ENCODE measurements at regions not wholly inside any gene's neighbourhood (a gene's known extent, or its start where the extent isn't known, plus 50 kb on each side); places are given as distances from the start of the nearest gene placed in this dataset.

DNA sequence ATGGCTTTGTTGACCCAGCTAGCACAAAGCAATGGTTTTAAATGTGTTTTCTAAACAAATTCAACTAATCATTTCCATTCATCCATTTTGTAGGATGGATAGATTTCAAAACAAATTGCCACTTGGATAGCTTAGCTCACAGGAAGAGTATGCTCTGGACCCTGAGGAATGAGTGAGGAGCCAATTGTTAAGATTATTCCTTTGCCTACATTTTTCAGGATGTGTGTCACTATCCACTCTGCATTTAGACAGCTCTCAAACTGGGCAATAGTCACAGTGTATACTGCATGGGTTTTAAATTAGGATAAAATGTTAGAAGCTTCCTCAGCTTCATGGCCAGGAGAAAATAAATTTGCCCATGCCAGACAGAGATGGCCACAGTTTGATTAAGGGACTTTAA, 605.6 kb upstream of the TEX47 start:
- no peak for DNase-seq (ENCODE audit: low read depth)
- Histone ChIP-seq H3K9ac (ENCODE audit: low read length) (peak overlapping the region; percentile 26), H3K4me3 (ENCODE audit: low read length) (no peak overlapping the region), H3K9me3 (ENCODE audit: control insufficient read depth, low read length) (no peaks in the 10 kb centered on the region), H3K36me3 (ENCODE audit: control insufficient read depth, insufficient read depth, low read length, severe bottlenecking) (no peaks in the 10 kb centered on the region), H3K4me1 (ENCODE audit: control insufficient read depth, insufficient read depth, low read length) (peaks cover 26% of the 10 kb centered on the region), H3K27me3 (replicated peaks; ENCODE audit: control insufficient read depth, insufficient read depth, low read length) (no peaks in the 10 kb centered on the region)

DNA sequence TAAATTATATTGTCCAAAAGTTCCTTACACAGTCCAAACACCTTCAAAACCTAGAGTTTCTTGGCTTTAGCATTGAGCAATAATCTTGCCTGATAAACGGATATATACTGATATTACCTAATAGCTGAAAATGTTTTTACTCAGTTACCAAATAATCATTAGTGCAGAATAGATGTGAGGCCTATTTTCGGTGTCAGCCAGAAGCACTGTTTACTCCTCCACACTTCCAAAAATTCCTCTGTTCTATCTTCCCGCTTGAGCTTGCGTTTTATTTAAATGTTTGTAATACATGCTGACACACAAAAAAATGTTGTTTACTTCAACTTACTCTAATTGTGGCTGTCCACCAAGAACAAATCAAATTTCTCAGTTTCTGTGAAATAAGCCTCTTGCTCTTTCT, 606.2 kb upstream of the TEX47 start:
- Histone ChIP-seq H3K4me1 (ENCODE audit: control insufficient read depth, insufficient read depth, low read length) (peaks cover 26% of the 10 kb centered on the region), H3K9ac (ENCODE audit: low read length) (peak overlapping the region; percentile 22)

DNA sequence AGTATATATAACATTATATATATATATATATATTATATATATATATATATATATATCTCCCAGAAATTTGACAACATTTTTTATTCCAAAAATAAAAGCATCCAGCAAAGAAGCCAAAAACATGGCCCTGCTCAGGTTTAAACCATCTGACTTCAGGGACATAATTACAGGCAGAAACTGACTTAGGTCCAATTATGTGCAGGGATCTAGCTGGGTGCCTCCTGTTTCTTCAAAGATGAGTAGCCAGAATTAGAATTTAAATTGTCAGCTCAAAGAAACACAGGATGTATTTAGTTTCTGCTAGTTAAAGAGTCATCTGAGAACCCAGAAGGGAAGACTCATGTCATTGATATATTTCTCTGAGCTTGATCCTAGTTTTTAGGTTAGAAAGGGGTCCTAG, 656.4 kb upstream of the TEX47 start:
- Histone ChIP-seq H3K27me3 (replicated peaks; ENCODE audit: control insufficient read depth, insufficient read depth, low read length) (no peaks in the 10 kb centered on the region), H3K9ac (ENCODE audit: low read length) (no peak overlapping the region), H3K4me1 (ENCODE audit: control insufficient read depth, insufficient read depth, low read length) (no peaks in the 10 kb centered on the region), H3K36me3 (ENCODE audit: control insufficient read depth, insufficient read depth, low read length, severe bottlenecking) (no peaks in the 10 kb centered on the region), H3K4me3 (ENCODE audit: low read length) (no peak overlapping the region), H3K9me3 (ENCODE audit: control insufficient read depth, low read length) (no peaks in the 10 kb centered on the region)
- DNase-seq (ENCODE audit: low read depth), result no peak

More for the DNA sequence above, 606.2 kb upstream of the TEX47 start:
- Histone ChIP-seq H3K9me3 (ENCODE audit: control insufficient read depth, low read length) (no peaks in the 10 kb centered on the region), H3K4me3 (ENCODE audit: low read length) (no peak overlapping the region), H3K36me3 (ENCODE audit: control insufficient read depth, insufficient read depth, low read length, severe bottlenecking) (no peaks in the 10 kb centered on the region), H3K27me3 (replicated peaks; ENCODE audit: control insufficient read depth, insufficient read depth, low read length) (no peaks in the 10 kb centered on the region)
- no peak for DNase-seq (ENCODE audit: low read depth)

DNA sequence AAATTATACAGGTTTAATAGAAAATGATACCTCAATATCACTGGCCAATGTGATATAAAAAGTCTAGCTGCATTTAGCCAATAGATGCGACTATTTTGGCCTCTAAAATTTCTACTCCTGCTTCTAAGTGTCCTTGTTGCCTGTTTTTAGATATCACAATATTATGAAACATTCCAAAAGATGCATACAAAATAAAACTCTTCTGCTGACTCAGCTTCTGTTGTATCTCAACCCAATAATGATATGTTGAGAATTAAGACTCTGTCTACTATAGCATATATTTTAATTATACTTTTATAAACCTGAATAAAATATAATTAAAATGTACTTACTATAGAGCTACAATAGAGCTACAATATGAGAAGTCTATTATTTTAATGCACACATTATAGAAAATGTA, 661.0 kb upstream of the TEX47 start:
- no peak overlapping the region for H3K9ac ChIP-seq (ENCODE audit: low read length)
- no peaks in the 10 kb centered on the region for H3K27me3 ChIP-seq (replicated peaks; ENCODE audit: control insufficient read depth, insufficient read depth, low read length)
- H3K4me3 ChIP-seq (ENCODE audit: low read length), result no peak overlapping the region
- H3K36me3 ChIP-seq (ENCODE audit: control insufficient read depth, insufficient read depth, low read length, severe bottlenecking), result no peaks in the 10 kb centered on the region
- no peak for DNase-seq (ENCODE audit: low read depth)
- H3K9me3 ChIP-seq (ENCODE audit: control insufficient read depth, low read length), result no peaks in the 10 kb centered on the region
- H3K4me1 ChIP-seq (ENCODE audit: control insufficient read depth, insufficient read depth, low read length), result no peaks in the 10 kb centered on the region

DNA sequence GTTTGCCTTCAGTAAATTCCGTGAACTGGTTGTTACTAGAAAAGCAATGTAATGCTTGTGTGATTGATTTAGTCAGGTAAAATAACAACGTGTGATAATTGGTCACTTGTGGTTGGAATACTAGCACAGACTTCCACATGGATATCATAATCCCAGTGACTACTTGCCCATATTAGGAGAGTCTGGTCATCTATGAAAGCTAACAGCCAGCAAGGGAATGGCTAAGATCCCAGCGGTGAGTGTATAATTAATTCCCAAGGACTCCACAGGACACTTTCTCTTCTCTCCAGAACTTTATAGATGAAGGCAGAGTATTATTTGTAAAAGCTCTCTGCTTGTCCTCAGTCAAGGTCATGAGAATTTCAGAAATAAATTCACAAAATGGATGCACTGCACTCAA, 662.6 kb upstream of the TEX47 start:
- DNase-seq (ENCODE audit: low read depth), result no peak
- no peaks in the 10 kb centered on the region for H3K9me3 ChIP-seq (ENCODE audit: control insufficient read depth, low read length)
- H3K4me3 ChIP-seq (ENCODE audit: low read length), result no peak overlapping the region
- no peaks in the 10 kb centered on the region for H3K27me3 ChIP-seq (replicated peaks; ENCODE audit: control insufficient read depth, insufficient read depth, low read length)
- H3K36me3 ChIP-seq (ENCODE audit: control insufficient read depth, insufficient read depth, low read length, severe bottlenecking), result no peaks in the 10 kb centered on the region
- H3K4me1 ChIP-seq (ENCODE audit: control insufficient read depth, insufficient read depth, low read length), result no peaks in the 10 kb centered on the region
- H3K9ac ChIP-seq (ENCODE audit: low read length), result no peak overlapping the region

DNA sequence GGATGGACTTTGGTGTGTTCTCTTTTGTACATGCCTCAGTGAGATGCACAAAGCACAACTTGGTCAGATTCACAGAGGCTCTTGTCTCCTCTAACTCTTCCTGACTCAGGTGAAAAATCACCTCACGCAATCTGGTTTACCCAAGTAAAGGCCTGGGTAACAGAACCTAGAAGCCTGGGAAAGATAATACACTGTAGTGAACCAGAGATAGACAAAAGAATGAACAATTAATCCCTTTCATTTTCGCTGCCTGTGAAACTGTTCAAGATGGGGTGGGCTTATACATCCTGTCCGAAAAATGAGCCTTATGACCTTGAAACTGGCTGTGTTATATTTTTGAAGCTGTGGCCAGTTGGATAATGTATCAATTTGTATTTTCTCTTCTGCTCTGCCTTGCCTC, 678.9 kb upstream of the TEX47 start:
- H3K27me3 ChIP-seq (replicated peaks; ENCODE audit: control insufficient read depth, insufficient read depth, low read length), result no peaks in the 10 kb centered on the region
- DNase-seq (ENCODE audit: low read depth), result no peak
- H3K36me3 ChIP-seq (ENCODE audit: control insufficient read depth, insufficient read depth, low read length, severe bottlenecking), result no peaks in the 10 kb centered on the region
- H3K9me3 ChIP-seq (ENCODE audit: control insufficient read depth, low read length), result peaks cover 11% of the 10 kb centered on the region
- H3K4me3 ChIP-seq (ENCODE audit: low read length), result no peak overlapping the region
- H3K4me1 ChIP-seq (ENCODE audit: control insufficient read depth, insufficient read depth, low read length), result no peaks in the 10 kb centered on the region
- H3K9ac ChIP-seq (ENCODE audit: low read length), result no peak overlapping the region

DNA sequence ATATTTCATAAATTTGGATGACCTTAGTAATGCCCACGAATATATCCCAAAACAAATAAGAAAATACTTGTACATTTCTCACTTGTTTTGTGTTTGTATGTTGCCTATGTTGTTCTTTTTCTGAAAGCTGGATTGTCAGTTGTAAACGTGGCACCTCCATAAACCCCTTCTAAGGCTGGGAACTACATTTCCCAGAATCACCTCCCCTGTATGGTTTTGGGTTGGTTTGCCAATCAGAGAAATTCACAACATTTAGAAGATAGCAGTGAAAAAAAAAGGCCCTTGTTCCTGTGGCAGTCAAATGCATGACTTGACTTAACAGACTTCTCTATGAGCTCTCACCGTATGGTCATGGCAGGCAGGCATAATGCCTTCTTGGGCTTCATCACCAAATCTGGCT, 676.3 kb upstream of the STEAP1 start:
- Histone ChIP-seq H3K27me3 (replicated peaks; ENCODE audit: control insufficient read depth, insufficient read depth, low read length) (no peaks in the 10 kb centered on the region), H3K4me3 (ENCODE audit: low read length) (no peak overlapping the region), H3K9ac (ENCODE audit: low read length) (no peak overlapping the region), H3K9me3 (ENCODE audit: control insufficient read depth, low read length) (peaks cover 6% of the 10 kb centered on the region), H3K36me3 (ENCODE audit: control insufficient read depth, insufficient read depth, low read length, severe bottlenecking) (no peaks in the 10 kb centered on the region), H3K4me1 (ENCODE audit: control insufficient read depth, insufficient read depth, low read length) (no peaks in the 10 kb centered on the region)
- no peak for DNase-seq (ENCODE audit: low read depth)

DNA sequence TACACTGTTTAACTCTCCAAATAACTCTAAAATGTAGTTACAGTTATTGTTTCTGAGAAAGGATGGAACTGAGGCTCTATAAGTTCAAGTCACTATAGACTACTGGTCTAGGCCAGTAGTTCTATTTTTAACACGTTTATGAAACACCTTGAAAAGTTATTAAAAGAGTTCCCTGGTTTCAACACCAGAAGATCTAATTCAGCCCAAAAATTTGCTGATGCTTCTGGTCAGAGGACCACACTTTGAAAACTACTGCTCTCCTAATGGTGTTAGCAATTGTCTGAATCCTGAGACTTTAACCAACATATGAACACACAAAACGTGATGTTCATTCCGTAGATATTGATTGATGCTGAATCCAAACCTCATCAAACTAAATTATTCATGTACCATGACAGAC, 658.6 kb upstream of the STEAP1 start:
- Histone ChIP-seq H3K9ac (ENCODE audit: low read length) (no peak overlapping the region), H3K4me1 (ENCODE audit: control insufficient read depth, insufficient read depth, low read length) (no peaks in the 10 kb centered on the region), H3K27me3 (replicated peaks; ENCODE audit: control insufficient read depth, insufficient read depth, low read length) (no peaks in the 10 kb centered on the region), H3K4me3 (ENCODE audit: low read length) (no peak overlapping the region), H3K9me3 (ENCODE audit: control insufficient read depth, low read length) (no peaks in the 10 kb centered on the region), H3K36me3 (ENCODE audit: control insufficient read depth, insufficient read depth, low read length, severe bottlenecking) (no peaks in the 10 kb centered on the region)
- no peak for DNase-seq (ENCODE audit: low read depth)

DNA sequence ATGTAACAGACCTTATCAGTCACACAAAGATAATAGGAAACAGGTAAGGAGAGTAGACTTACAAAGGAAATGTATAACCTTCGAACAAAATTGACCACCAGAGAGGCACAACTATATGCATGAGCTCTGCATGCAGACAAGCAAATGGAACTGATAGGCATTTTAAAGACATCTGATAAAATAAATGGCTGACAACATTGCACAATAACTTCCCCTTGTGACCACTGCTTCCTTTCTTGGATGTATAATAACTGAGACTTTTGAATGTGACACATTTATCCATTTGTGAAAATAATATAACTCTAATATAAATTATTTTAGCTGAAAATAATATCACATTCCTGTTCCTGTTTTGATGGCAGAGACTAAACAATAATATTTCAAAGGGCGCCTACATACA, 654.2 kb upstream of the STEAP1 start:
- H3K4me3 ChIP-seq (ENCODE audit: low read length), result no peak overlapping the region
- H3K27me3 ChIP-seq (replicated peaks; ENCODE audit: control insufficient read depth, insufficient read depth, low read length), result no peaks in the 10 kb centered on the region
- no peaks in the 10 kb centered on the region for H3K4me1 ChIP-seq (ENCODE audit: control insufficient read depth, insufficient read depth, low read length)
- no peak overlapping the region for H3K9ac ChIP-seq (ENCODE audit: low read length)
- H3K36me3 ChIP-seq (ENCODE audit: control insufficient read depth, insufficient read depth, low read length, severe bottlenecking), result no peaks in the 10 kb centered on the region
- DNase-seq (ENCODE audit: low read depth), result no peak
- H3K9me3 ChIP-seq (ENCODE audit: control insufficient read depth, low read length), result no peaks in the 10 kb centered on the region

DNA sequence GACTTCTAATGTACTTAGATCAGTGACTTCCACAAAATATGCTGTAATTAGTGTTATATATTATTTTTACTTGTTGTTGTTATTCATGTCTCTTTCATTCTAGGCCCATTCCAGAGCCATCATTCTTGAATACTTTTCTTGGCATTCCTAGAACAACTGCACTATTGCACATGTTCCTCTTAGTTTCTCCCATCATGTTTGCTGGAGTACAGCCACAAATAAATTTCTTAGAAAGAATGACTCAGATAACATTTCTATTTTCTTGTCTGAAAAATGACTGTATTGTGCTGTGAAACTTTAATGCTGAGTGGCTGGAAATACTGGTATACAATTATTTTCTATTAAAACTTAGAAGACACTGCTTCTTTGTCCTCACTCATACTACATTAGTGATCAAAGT, 651.0 kb upstream of the STEAP1 start:
- Histone ChIP-seq H3K4me1 (ENCODE audit: control insufficient read depth, insufficient read depth, low read length) (no peaks in the 10 kb centered on the region), H3K27me3 (replicated peaks; ENCODE audit: control insufficient read depth, insufficient read depth, low read length) (no peaks in the 10 kb centered on the region), H3K36me3 (ENCODE audit: control insufficient read depth, insufficient read depth, low read length, severe bottlenecking) (no peaks in the 10 kb centered on the region), H3K9me3 (ENCODE audit: control insufficient read depth, low read length) (no peaks in the 10 kb centered on the region), H3K4me3 (ENCODE audit: low read length) (no peak overlapping the region), H3K9ac (ENCODE audit: low read length) (no peak overlapping the region)
- DNase-seq (ENCODE audit: low read depth), result no peak

DNA sequence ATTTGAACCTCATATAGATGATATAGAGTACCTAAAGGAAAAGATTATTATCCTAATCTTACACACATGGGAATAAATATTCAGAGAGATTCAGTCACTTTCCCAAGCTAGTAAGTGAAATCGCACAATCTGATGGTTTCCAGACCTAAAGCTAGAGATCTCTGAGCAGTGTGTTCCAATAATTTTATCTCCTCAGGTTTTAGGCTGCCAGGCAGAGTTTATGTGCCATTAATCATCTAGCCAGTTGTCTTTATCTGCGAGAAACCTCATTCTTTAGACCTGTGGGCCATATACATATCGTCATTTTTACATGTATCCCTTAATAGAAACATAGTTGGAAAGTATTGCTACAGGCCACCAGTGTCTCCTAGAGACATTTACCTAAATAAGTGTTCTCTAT, 647.2 kb upstream of the STEAP1 start:
- no peaks in the 10 kb centered on the region for H3K9me3 ChIP-seq (ENCODE audit: control insufficient read depth, low read length)
- no peak overlapping the region for H3K9ac ChIP-seq (ENCODE audit: low read length)
- no peaks in the 10 kb centered on the region for H3K27me3 ChIP-seq (replicated peaks; ENCODE audit: control insufficient read depth, insufficient read depth, low read length)
- DNase-seq (ENCODE audit: low read depth), result no peak
- no peak overlapping the region for H3K4me3 ChIP-seq (ENCODE audit: low read length)
- H3K36me3 ChIP-seq (ENCODE audit: control insufficient read depth, insufficient read depth, low read length, severe bottlenecking), result no peaks in the 10 kb centered on the region
- H3K4me1 ChIP-seq (ENCODE audit: control insufficient read depth, insufficient read depth, low read length), result no peaks in the 10 kb centered on the region

DNA sequence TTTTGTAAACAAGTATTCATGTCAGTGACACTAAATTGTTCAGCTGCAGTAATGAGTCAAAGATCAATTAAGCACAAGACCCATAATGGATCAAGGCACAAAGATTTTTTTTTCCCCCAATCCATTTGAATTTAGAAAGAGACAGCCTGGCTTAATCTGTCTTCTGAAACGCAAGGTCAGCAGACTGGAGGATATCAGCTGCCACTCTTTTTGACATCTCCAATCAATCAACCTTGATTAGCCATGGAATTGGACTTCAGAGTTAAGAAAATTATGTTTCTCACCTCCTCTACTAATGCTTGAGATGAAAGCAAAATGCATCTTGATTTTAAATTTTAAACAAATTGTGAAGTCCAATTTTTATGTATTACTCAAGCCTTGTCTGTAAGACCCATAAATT, 642.4 kb upstream of the STEAP1 start:
- Histone ChIP-seq H3K9ac (ENCODE audit: low read length) (no peak overlapping the region), H3K9me3 (ENCODE audit: control insufficient read depth, low read length) (peaks cover 10% of the 10 kb centered on the region), H3K27me3 (replicated peaks; ENCODE audit: control insufficient read depth, insufficient read depth, low read length) (no peaks in the 10 kb centered on the region), H3K36me3 (ENCODE audit: control insufficient read depth, insufficient read depth, low read length, severe bottlenecking) (no peaks in the 10 kb centered on the region), H3K4me1 (ENCODE audit: control insufficient read depth, insufficient read depth, low read length) (peaks cover 2% of the 10 kb centered on the region), H3K4me3 (ENCODE audit: low read length) (no peak overlapping the region)
- no peak for DNase-seq (ENCODE audit: low read depth)
